ENCODE measurements at regions not wholly inside any gene's neighbourhood (a gene's known extent, or its start where the extent isn't known, plus 50 kb on each side); places are given as distances from the start of the nearest gene placed in this dataset.

DNA sequence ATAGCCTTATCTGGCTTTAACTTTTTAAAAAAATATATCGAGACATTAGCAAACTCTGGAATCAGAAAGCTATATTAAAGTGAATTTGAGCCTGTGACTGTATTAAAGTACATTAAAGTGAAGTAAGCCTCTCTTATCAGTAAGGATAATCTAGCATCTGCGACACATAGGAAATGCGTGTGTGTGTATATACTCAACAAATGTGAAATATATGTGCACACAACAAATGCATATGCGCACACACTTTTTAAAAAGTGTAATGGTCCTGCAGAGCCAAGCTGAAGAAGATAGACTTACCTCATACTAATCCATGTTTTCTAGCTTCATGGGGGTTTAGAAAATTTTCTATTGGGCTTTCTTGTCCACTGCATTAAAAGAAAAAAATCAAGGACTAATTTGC lies 437.1 kb downstream of the ZIC1 start:
- TF ChIP-seq EP300 (IDR thresholded peaks at IDR 0.05) (no peak), POLR2A (IDR thresholded peaks at IDR 0.05) (no peak)
- TF ChIP-seq, protein P1, sequence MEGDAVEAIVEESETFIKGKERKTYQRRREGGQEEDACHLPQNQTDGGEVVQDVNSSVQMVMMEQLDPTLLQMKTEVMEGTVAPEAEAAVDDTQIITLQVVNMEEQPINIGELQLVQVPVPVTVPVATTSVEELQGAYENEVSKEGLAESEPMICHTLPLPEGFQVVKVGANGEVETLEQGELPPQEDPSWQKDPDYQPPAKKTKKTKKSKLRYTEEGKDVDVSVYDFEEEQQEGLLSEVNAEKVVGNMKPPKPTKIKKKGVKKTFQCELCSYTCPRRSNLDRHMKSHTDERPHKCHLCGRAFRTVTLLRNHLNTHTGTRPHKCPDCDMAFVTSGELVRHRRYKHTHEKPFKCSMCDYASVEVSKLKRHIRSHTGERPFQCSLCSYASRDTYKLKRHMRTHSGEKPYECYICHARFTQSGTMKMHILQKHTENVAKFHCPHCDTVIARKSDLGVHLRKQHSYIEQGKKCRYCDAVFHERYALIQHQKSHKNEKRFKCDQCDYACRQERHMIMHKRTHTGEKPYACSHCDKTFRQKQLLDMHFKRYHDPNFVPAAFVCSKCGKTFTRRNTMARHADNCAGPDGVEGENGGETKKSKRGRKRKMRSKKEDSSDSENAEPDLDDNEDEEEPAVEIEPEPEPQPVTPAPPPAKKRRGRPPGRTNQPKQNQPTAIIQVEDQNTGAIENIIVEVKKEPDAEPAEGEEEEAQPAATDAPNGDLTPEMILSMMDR (IDR thresholded peaks at IDR 0.05), result no peak
- H3K27me3 ChIP-seq, result no peaks in the 10 kb centered on the region
- 83 to 95% methylated on average over 4 of the region's 4 CpGs for WGBS, 2 donors

DNA sequence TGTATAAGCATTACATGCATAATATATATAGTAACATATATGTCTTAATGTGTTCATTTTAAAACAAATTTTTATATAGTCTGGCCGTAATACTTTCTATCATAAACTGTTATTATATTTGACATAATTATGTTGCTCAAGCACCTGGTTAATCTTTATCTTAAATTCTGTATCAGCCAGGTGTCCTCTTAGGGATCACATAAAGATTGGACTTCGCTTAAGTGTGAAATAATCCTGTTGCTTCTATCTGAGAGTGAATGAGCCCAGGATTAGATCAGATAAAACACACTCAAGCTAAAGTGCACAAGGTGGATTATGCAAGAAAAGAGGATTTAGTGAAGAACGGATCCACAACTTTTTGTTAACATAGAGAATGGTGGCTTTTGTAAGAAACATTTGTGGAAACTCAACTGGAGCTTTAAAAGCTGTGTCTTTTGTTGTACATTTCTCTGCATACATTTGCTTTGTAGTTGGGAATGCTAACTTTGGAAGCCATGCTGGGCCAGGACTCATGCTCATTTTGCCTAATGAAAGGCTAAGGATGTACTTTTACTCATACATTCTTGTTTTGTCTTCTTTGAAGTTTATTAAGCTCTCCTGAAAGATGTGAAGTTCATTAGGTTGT lies 437.8 kb downstream of the ZIC1 start:
- no peaks in the 10 kb centered on the region for H3K36me3 ChIP-seq
- no peaks in the 10 kb centered on the region for H3K9me3 ChIP-seq
- TF ChIP-seq POLR2A (IDR thresholded peaks at IDR 0.05) (no peak), EP300 (IDR thresholded peaks at IDR 0.05) (no peak)
- TF ChIP-seq, protein P1 (IDR thresholded peaks at IDR 0.05), result no peak
- H3K27me3 ChIP-seq, result no peaks in the 10 kb centered on the region
- no peak overlapping the region for H3K27ac ChIP-seq
- no peaks in the 10 kb centered on the region for H3K4me1 ChIP-seq
- no peak overlapping the region for H3K4me3 ChIP-seq
- WGBS, 2 donors, result 90 to 91% methylated on average over 3 of the region's 3 CpGs
- DNase-seq (ENCODE audit: low spot score in 2 of 2), result no peak

More for the DNA sequence above, 437.1 kb downstream of the ZIC1 start:
- Histone ChIP-seq H3K36me3 (no peaks in the 10 kb centered on the region), H3K27ac (no peak overlapping the region), H3K4me3 (no peak overlapping the region), H3K9me3 (no peaks in the 10 kb centered on the region), H3K4me1 (no peaks in the 10 kb centered on the region)
- DNase-seq (ENCODE audit: low spot score in 2 of 2), result no peak

DNA sequence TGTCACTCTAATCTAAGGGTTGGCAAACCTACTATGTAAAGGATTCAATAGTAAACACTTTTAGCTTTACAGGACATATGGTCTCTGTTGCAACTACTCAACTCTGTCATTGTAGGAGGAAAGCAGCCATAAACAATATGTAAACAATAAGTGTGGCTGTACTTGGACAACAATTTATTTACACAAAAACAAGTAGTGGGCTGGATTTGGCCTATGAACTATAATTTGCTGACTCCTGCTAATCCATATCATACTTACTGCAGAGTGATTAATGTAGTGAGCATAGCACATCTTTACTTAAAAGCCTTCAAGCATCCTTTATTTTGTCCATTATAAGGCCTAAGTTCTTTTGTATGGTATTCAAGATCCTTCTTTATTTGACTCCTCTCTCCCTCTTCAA lies 441.9 kb downstream of the ZIC1 start:
- no peaks in the 10 kb centered on the region for H3K4me1 ChIP-seq
- no peak overlapping the region for H3K4me3 ChIP-seq
- no peak for DNase-seq (ENCODE audit: low spot score in 2 of 2)
- H3K27me3 ChIP-seq, result no peaks in the 10 kb centered on the region
- no peaks in the 10 kb centered on the region for H3K9me3 ChIP-seq
- no peak overlapping the region for H3K27ac ChIP-seq
- H3K36me3 ChIP-seq, result no peaks in the 10 kb centered on the region
- TF ChIP-seq EP300 (IDR thresholded peaks at IDR 0.05) (no peak), POLR2A (IDR thresholded peaks at IDR 0.05) (no peak)
- TF ChIP-seq, protein P1 (IDR thresholded peaks at IDR 0.05), result no peak

DNA sequence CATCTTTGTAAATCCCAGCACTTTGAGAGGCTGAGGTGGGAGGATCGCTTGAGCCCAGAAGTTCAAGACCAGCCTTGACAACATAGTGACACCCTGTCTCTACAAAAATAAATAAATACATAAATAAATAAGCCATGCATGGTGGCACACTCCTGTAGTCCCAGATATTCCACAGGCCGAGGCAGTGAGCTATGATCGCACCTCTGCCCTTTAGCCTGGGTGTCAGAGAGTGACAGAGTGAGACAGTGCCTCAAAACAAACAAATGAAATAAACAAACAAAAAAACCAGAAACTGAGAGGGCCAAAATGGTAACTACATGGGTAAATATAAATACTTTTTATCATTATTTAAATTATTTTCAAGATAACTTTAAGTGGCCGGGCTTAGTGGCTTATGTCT lies 445.4 kb downstream of the ZIC1 start:
- Histone ChIP-seq H3K4me1 (no peaks in the 10 kb centered on the region), H3K27me3 (no peaks in the 10 kb centered on the region), H3K36me3 (no peaks in the 10 kb centered on the region), H3K27ac (no peak overlapping the region), H3K9me3 (no peaks in the 10 kb centered on the region), H3K4me3 (no peak overlapping the region)
- TF ChIP-seq, protein P1 (IDR thresholded peaks at IDR 0.05), result no peak
- TF ChIP-seq POLR2A (IDR thresholded peaks at IDR 0.05) (no peak), EP300 (IDR thresholded peaks at IDR 0.05) (no peak)
- WGBS, 2 donors, result 89 to 94% methylated on average over 4 of the region's 4 CpGs
- DNase-seq (ENCODE audit: low spot score in 2 of 2), result no peak

DNA sequence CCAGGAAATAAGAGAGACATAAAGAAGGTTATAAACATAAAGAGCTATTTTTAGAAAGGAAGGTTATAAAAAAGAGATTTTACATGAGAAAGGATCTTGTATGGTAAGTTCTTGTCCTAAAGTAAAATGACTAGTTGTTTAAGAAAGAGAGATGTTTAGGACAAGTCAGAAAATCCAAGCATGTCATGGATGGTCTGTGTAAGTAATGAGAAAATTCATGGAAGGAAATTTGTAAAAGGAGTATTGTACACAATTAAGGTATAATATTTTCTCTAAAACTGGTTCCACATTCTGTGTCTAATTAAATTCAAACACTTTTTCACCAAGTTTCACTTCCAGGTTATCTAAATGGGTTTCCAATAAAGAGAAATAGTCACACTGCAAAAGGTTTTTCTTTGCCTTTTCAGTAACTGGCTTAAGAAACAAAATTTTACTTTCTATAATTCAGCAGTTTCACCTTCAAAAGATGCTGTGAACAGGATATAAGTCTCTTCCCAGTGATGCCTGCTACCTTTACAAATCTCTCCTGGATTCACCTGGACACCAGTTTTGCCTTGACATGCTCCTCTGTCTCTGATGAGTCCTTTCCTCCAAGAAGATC lies 455.7 kb downstream of the ZIC1 start:
- Histone ChIP-seq H3K4me3 (no peak overlapping the region), H3K27ac (no peak overlapping the region), H3K36me3 (no peaks in the 10 kb centered on the region), H3K27me3 (no peaks in the 10 kb centered on the region), H3K9me3 (peaks cover 0 to 12% (median 0%) of the 10 kb centered on the region in 4 donors), H3K4me1 (no peaks in the 10 kb centered on the region)
- TF ChIP-seq EP300 (IDR thresholded peaks at IDR 0.05), result no peak
- no peak for TF ChIP-seq POLR2A (IDR thresholded peaks at IDR 0.05)
- TF ChIP-seq, protein P1 (IDR thresholded peaks at IDR 0.05), result no peak
- no peak for DNase-seq (ENCODE audit: low spot score in 2 of 2)
